IPS DF 6.9 (cell line): ENCODE measurements at regions not wholly inside any gene's neighbourhood (a gene's known extent, or its start where the extent isn't known, plus 50 kb on each side); places are given as distances from the start of the nearest gene placed in this dataset.

Experiments
- DNase-seq: peaks from one replicate; pipeline ENCODE4 v3.0.0-alpha.2; 2013; ENCODE audit warnings: low read depth, low spot score
- H3K27ac ChIP-seq: one replicate; pipeline ENCODE4 v1.5.1; 2013; ENCODE audit warnings: low read length, control low read depth
- H3K27me3 ChIP-seq: 2 replicates; pipeline ENCODE4 v1.6.1; 2013; ENCODE audit warnings: mild to moderate bottlenecking, low read length; ENCODE audit not compliant: control insufficient read depth, insufficient read depth
- H3K36me3 ChIP-seq: 2 replicates; pipeline ENCODE4 v1.6.1; 2013; ENCODE audit warnings: low read length; ENCODE audit not compliant: control insufficient read depth, insufficient read depth
- H3K4me1 ChIP-seq: 2 replicates; pipeline ENCODE4 v1.6.1; 2013; ENCODE audit warnings: low read length; ENCODE audit not compliant: control insufficient read depth, insufficient read depth
- H3K4me3 ChIP-seq: 2 replicates; pipeline ENCODE4 v1.5.1; 2013; ENCODE audit warnings: mild to moderate bottlenecking, low read length
- H3K9me3 ChIP-seq: 2 replicates; pipeline ENCODE4 v1.6.1; 2013; ENCODE audit warnings: low read length, inconsistent platforms; ENCODE audit not compliant: control insufficient read depth, insufficient read depth
- WGBS: extraction: QIAGEN DNeasy Blood & Tissue Kit; methylation state at CpG from one replicate; pipeline ENCODE4 v1.1.7; 2013; ENCODE audit warnings: mixed read lengths, missing lambda C conversion rate; ENCODE audit not compliant: insufficient read length, insufficient coverage; 5-methylcytosine and 5-hydroxymethylcytosine counted together

GRCh38 chr12:88733008-88733407 is 152.7 kb upstream of the KITLG start:
- H3K9me3 ChIP-seq, result no peaks in the 10 kb centered on the region
- no peak for DNase-seq
- no peak overlapping the region for H3K27ac ChIP-seq
- H3K27me3 ChIP-seq, result no peaks in the 10 kb centered on the region
- WGBS, result no CpG with 5 or more reads among the region's 2 CpGs
- H3K4me3 ChIP-seq, result no peak overlapping the region
- no peaks in the 10 kb centered on the region for H3K4me1 ChIP-seq
- no peaks in the 10 kb centered on the region for H3K36me3 ChIP-seq

DNA sequence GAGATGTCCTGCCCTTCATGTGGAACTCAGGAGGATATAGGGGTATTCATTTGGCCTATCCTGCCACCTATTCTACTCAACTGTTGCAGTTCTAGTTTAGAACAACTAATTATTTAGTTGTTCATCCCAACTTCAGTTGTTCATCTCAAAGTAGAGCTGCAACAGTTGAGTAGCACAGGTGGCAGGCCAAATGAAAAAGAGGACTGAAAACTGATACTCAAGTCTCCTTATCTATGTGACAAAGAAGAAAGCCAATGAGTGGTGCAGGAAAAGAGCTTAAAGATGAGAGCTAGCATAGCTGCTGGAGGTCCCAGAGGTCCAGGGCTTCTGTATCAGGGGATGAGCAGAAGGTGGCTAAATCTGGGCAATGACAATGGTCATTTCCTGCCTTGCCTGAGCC is 148.9 kb upstream of the KITLG start:
- no peak for DNase-seq
- no peaks in the 10 kb centered on the region for H3K9me3 ChIP-seq
- H3K4me3 ChIP-seq, result no peak overlapping the region
- no peaks in the 10 kb centered on the region for H3K27me3 ChIP-seq
- H3K4me1 ChIP-seq, result no peaks in the 10 kb centered on the region
- H3K27ac ChIP-seq, result no peak overlapping the region
- H3K36me3 ChIP-seq, result no peaks in the 10 kb centered on the region

DNA sequence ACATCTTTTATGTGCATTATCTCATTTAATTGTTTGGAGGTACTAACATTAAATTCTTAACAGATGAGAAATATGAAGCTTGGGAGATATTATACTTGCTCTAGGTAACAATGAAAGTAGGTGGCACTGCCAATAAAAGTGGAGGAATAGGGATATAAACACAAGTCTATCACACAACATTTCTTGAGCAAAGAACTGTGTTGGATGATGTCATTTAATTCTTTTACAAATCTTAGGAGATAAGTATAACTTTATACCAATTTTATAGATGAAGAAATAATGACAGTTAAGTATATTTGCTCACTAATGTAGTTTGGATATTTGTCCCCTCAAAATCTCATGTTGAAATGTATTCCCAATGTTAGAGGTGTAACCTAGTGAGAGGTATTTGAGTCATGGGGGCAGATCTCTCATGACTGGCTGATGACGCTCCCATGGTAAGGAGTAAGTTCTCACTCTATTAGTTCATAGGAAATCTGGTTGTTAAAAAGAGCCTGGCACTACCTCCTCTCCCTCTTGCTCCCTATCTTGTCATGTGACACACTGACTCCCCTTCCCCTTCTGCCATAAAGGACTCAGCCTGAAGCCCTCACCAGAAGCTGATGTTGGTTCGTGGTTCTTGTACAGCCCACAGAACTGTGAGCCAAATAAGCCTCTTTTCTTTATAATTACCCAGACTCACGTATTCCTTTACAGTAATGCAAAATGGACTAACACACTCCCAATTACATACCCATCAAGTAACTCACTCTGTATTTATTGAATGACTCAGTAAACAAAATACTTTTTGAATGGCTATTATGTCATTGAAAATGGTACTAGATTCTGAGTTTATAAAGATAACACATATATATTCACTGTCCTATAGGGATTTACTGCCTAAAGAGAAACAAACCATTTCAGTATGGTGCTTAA is 146.8 kb upstream of the KITLG start:
- no peak for DNase-seq
- no CpG with 5 or more reads among the region's 3 CpGs for WGBS
- H3K27me3 ChIP-seq, result no peaks in the 10 kb centered on the region
- H3K9me3 ChIP-seq, result no peaks in the 10 kb centered on the region
- H3K27ac ChIP-seq, result no peak overlapping the region
- no peaks in the 10 kb centered on the region for H3K4me1 ChIP-seq
- no peak overlapping the region for H3K4me3 ChIP-seq
- no peaks in the 10 kb centered on the region for H3K36me3 ChIP-seq

DNA sequence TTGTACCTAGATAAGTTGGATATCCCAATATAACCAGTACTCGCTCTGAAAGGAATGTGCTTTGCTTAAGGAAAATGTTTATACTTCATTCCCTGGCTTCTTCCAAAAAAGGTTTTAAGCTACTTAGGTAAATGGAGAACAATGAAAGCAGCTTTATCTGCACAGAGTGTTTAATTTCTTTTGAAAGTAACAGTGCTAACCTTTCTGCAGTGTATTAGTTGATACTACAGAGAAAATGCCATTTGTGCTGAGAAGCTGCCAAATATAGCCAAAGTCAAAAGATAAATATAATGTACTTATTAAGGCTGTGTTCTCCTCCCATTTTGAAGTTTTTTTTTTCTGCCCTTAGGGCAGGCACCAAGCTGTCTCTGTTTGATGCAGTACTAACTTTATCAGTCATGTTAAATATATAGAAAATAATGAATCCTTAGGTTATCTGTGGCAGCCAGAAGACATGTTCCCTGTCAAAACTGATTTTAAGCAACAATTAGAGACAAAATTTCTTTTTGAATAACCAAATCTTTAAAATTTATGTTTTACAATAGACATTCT is 145.4 kb upstream of the KITLG start:
- H3K4me1 ChIP-seq, result no peaks in the 10 kb centered on the region
- no peak for DNase-seq
- H3K9me3 ChIP-seq, result no peaks in the 10 kb centered on the region
- no peaks in the 10 kb centered on the region for H3K27me3 ChIP-seq
- H3K4me3 ChIP-seq, result no peak overlapping the region
- WGBS, result no CpG with 5 or more reads among the region's 1 CpG
- no peak overlapping the region for H3K27ac ChIP-seq
- H3K36me3 ChIP-seq, result no peaks in the 10 kb centered on the region

DNA sequence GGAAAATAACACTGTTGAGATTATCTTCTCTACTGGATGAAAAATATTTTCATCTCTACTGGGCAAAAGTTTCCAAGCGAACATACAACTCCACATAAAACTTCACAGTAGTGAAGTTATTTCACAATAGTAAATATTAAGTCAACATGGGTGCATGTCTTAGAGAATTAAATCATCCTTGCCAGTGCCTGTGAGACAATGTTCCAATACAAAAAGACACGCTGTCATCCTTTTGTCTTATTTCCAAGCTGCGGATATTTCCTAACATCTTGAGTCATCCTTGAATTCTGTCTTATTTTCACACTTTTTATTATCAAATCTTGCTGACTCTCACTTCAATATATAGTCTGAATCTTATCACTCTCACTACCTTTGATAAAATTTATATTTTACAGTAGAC is 142.9 kb upstream of the KITLG start:
- Histone ChIP-seq H3K4me3 (no peak overlapping the region), H3K4me1 (no peaks in the 10 kb centered on the region), H3K9me3 (no peaks in the 10 kb centered on the region), H3K36me3 (no peaks in the 10 kb centered on the region), H3K27ac (no peak overlapping the region), H3K27me3 (no peaks in the 10 kb centered on the region)
- no CpG with 5 or more reads among the region's 3 CpGs for WGBS
- DNase-seq, result no peak

GRCh38 chr12:88720785-88721650 is 140.7 kb upstream of the KITLG start:
- Histone ChIP-seq H3K36me3 (no peaks in the 10 kb centered on the region), H3K4me1 (no peaks in the 10 kb centered on the region), H3K9me3 (no peaks in the 10 kb centered on the region), H3K4me3 (no peak overlapping the region), H3K27ac (no peak overlapping the region), H3K27me3 (no peaks in the 10 kb centered on the region)
- no peak for DNase-seq
- WGBS, result 100% methylated on average over 1 of the region's 5 CpGs

GRCh38 chr12:88720231-88720630 is 140.0 kb upstream of the KITLG start:
- Histone ChIP-seq H3K4me1 (no peaks in the 10 kb centered on the region), H3K4me3 (no peak overlapping the region), H3K27me3 (no peaks in the 10 kb centered on the region), H3K27ac (no peak overlapping the region), H3K9me3 (no peaks in the 10 kb centered on the region), H3K36me3 (no peaks in the 10 kb centered on the region)
- no peak for DNase-seq

DNA sequence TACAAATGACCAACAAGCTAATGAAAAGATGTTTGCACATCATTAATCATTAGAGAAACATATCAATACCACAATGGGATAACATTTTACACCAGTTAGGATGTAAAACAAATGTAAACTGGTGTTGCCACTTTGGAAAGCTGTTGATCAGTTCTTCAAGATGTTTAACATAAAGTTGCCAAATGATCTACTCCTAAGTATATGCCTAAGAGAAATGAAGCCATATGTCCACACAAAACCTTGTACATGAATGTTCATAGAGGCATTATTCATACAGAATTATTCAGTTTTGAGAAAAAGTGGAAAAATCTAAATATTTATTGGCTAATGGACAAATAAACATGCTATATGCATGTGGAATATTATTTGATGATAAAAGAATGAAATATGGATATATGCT is 136.9 kb upstream of the KITLG start:
- Histone ChIP-seq H3K4me3 (no peak overlapping the region), H3K9me3 (no peaks in the 10 kb centered on the region), H3K36me3 (no peaks in the 10 kb centered on the region), H3K4me1 (no peaks in the 10 kb centered on the region), H3K27me3 (no peaks in the 10 kb centered on the region), H3K27ac (no peak overlapping the region)
- DNase-seq, result no peak

DNA sequence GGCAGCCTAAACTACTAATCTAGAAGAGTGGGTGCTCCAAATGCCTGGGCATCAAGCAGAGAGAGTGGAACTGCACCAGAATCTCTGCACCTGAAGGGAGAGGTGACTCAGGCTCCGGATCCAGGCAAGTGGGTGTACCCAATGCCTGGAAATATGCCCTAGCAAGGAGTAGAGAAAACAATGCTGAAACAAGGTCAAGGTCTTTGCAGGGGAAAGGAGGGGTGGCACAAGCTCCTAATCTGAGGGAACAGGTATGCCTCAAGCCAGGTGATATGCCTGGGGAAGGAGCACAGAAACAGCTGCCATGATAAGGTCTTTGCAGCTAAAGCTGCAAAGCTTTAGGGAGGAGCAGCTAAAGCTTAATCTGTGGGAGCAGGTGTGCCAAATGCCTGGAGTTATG is 136.0 kb upstream of the KITLG start:
- no peak for DNase-seq
- no peaks in the 10 kb centered on the region for H3K9me3 ChIP-seq
- H3K4me1 ChIP-seq, result no peaks in the 10 kb centered on the region
- H3K4me3 ChIP-seq, result no peak overlapping the region
- H3K36me3 ChIP-seq, result no peaks in the 10 kb centered on the region
- no CpG with 5 or more reads among the region's 1 CpG for WGBS
- no peaks in the 10 kb centered on the region for H3K27me3 ChIP-seq
- no peak overlapping the region for H3K27ac ChIP-seq

GRCh38 chr12:88715673-88716072 is 135.4 kb upstream of the KITLG start:
- Histone ChIP-seq H3K36me3 (no peaks in the 10 kb centered on the region), H3K27ac (no peak overlapping the region), H3K9me3 (no peaks in the 10 kb centered on the region), H3K4me1 (no peaks in the 10 kb centered on the region), H3K27me3 (no peaks in the 10 kb centered on the region), H3K4me3 (no peak overlapping the region)
- WGBS, result no CpG with 5 or more reads among the region's 2 CpGs
- no peak for DNase-seq
